ENCODE measurements at regions not wholly inside any gene's neighbourhood (a gene's known extent, or its start where the extent isn't known, plus 50 kb on each side); places are given as distances from the start of the nearest gene placed in this dataset.
"Not testable (repeated sequence)": the region's sequence is repeated elsewhere in the genome, so short reads cannot be mapped to it uniquely, and the experiment has no call there.

DNA sequence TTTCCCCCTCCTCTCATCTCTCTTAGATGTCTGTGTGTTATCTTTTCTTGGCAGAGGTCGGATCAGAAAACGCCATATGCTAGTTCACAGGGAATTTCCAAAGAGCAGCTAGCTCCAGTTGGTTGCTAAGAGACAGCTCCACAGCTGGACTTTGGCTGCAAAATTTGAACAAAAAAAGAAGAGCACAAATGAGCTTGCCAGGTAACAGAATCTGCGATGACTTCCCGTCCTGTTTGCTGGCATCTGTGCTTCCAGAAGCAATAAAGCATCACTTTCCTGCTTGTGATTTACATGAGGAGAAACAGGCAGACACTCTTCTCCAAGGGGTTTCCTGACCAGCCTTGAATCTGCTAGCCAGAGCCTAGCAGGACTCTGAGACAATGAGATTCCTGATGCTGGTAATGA, 596.0 kb upstream of the B3GAT1 start:
- H3K9ac ChIP-seq (ENCODE audit: low read length), result no peak overlapping the region
- no peak overlapping the region for H3K27ac ChIP-seq (ENCODE audit: low read depth, low read length)
- no peaks in the 10 kb centered on the region for H3K4me1 ChIP-seq (ENCODE audit: control insufficient read depth, insufficient read depth, low read length)
- no peaks in the 10 kb centered on the region for H3K27me3 ChIP-seq (ENCODE audit: control insufficient read depth, insufficient read depth, low read length)
- no peaks in the 10 kb centered on the region for H3K36me3 ChIP-seq (ENCODE audit: control insufficient read depth, insufficient read depth, low read length)
- H3K4me3 ChIP-seq (ENCODE audit: low read length), result no peak overlapping the region

DNA sequence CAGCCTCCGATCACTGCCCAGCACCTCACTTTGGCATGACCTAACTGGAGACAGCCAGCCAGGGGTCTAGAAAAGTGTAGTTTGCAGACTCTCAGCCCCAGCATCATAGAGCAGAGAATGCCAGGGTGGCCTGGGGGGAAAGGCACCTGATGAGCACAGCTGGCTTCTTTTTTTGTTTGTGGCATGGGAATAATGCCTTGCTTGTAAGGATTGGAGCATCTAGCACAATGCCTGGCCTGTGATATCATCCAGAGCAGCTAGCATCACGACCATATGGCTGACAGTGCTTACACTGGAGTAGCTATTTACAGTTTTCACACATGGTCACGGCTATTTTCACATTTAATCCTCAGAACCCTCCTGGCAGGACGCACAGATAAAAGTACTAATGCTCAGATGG, 594.8 kb upstream of the B3GAT1 start:
- no peaks in the 10 kb centered on the region for H3K4me1 ChIP-seq (ENCODE audit: control insufficient read depth, insufficient read depth, low read length)
- no peak overlapping the region for H3K9ac ChIP-seq (ENCODE audit: low read length)
- H3K4me3 ChIP-seq (ENCODE audit: low read length), result no peak overlapping the region
- H3K27ac ChIP-seq (ENCODE audit: low read depth, low read length), result no peak overlapping the region
- no peaks in the 10 kb centered on the region for H3K27me3 ChIP-seq (ENCODE audit: control insufficient read depth, insufficient read depth, low read length)
- H3K36me3 ChIP-seq (ENCODE audit: control insufficient read depth, insufficient read depth, low read length), result no peaks in the 10 kb centered on the region

DNA sequence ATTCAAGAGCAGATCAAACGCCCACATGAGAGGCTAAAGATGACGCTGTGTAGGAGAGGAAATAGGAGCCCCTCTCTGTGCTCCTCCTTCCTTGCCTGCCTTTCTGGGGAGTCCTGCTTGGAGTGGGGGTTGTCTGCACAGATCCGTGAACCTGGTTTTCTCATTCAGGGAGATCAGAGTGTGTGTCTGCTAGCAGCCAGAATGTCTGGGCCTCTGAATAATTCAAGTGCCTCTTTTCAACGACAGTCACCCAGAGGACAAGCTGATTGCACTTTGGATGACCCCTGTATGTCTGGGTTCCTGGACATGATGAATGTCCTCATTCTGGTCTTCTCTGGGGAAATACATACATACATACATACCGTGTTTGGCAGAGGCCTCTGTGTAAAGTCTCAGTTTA, 592.5 kb upstream of the B3GAT1 start:
- Histone ChIP-seq H3K27ac (ENCODE audit: low read depth, low read length) (no peak overlapping the region), H3K4me1 (ENCODE audit: control insufficient read depth, insufficient read depth, low read length) (no peaks in the 10 kb centered on the region), H3K36me3 (ENCODE audit: control insufficient read depth, insufficient read depth, low read length) (no peaks in the 10 kb centered on the region), H3K27me3 (ENCODE audit: control insufficient read depth, insufficient read depth, low read length) (no peaks in the 10 kb centered on the region), H3K9ac (ENCODE audit: low read length) (no peak overlapping the region), H3K4me3 (ENCODE audit: low read length) (no peak overlapping the region)

DNA sequence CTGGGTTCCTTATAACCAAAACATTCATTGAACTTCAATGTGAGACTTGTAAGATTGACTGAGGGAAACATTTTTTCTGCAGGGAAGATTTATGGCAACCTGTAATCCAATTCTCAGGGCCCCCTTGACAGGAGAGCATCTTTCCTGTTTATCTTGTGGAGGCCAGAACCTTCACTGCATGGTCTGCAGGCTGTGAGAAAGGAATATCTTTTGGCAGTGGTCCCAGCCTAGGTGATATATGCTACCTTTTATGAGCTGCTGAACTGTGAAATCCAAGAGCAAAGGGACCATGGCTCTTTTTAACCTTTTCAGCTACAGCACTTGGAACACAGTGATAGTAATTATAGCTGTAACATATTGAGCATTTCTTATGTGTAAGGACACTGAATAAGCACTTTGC, 590.2 kb upstream of the B3GAT1 start:
- Histone ChIP-seq H3K4me1 (ENCODE audit: control insufficient read depth, insufficient read depth, low read length) (no peaks in the 10 kb centered on the region), H3K36me3 (ENCODE audit: control insufficient read depth, insufficient read depth, low read length) (no peaks in the 10 kb centered on the region), H3K4me3 (ENCODE audit: low read length) (no peak overlapping the region), H3K27ac (ENCODE audit: low read depth, low read length) (no peak overlapping the region), H3K27me3 (ENCODE audit: control insufficient read depth, insufficient read depth, low read length) (no peaks in the 10 kb centered on the region), H3K9ac (ENCODE audit: low read length) (no peak overlapping the region)

DNA sequence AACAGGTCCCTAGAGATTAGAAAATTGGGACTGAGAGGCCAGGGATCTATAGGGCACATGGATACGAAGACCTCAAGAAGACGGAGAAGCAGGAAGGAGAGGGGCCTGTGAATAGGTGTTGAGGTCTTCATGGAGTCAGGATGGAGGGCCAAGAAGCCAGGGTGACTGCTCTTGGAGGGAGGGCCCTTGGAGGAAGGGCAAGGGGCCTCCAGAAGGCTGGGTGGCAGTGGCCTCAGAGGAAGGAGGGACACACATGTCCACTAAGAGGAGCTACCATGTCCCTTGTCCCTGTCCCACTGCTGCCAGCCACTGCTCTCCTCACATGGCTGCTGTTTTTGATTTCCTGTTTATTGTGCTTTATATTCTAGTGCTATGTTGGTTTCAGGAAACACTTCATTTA, 589.5 kb upstream of the B3GAT1 start:
- Histone ChIP-seq H3K36me3 (ENCODE audit: control insufficient read depth, insufficient read depth, low read length) (no peaks in the 10 kb centered on the region), H3K9ac (ENCODE audit: low read length) (no peak overlapping the region), H3K27ac (ENCODE audit: low read depth, low read length) (no peak overlapping the region), H3K4me1 (ENCODE audit: control insufficient read depth, insufficient read depth, low read length) (no peaks in the 10 kb centered on the region), H3K4me3 (ENCODE audit: low read length) (no peak overlapping the region), H3K27me3 (ENCODE audit: control insufficient read depth, insufficient read depth, low read length) (no peaks in the 10 kb centered on the region)

DNA sequence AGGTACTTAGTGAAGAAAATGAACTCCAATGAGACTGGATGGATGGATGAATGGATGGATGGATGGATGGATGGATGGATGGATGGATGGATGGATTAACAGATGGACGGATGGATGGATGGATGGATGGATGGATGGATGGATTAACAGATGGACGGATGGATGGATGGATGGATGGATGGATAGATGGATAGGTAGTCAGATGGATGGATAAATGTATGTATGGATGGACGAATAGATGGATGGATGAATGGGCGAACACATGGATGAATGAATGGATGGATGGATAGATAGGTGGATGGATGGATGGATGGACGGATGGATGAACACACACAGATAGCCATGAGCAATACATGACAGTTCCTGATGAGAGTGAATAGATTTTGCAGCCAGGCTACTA, 589.0 kb upstream of the B3GAT1 start:
- H3K4me3 ChIP-seq (ENCODE audit: low read length); H3K9ac ChIP-seq (ENCODE audit: low read length); H3K27me3 ChIP-seq (ENCODE audit: control insufficient read depth, insufficient read depth, low read length); H3K36me3 ChIP-seq (ENCODE audit: control insufficient read depth, insufficient read depth, low read length); H3K4me1 ChIP-seq (ENCODE audit: control insufficient read depth, insufficient read depth, low read length); H3K27ac ChIP-seq (ENCODE audit: low read depth, low read length): not testable (repeated sequence)

DNA sequence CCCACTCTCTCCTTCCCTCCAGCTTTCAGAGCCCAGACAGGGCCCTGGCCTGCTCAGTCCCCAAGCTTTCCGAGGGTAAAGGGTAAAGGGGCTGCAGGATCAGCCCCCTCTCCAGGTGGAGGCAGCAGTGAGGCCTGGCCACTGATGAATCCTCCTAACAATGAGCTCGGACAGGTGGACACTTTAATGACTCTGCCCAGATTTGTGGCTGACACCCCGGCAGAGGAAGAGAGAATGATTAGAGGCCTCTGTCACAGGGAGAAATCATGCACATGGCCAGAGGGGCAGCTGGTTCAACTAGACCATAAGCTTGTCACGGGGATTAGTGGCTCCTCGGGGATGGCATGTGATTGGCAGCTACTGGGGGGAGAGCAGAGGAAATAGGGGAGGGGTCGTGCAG, 587.5 kb upstream of the B3GAT1 start:
- no peak overlapping the region for H3K4me3 ChIP-seq (ENCODE audit: low read length)
- H3K9ac ChIP-seq (ENCODE audit: low read length), result no peak overlapping the region
- no peaks in the 10 kb centered on the region for H3K36me3 ChIP-seq (ENCODE audit: control insufficient read depth, insufficient read depth, low read length)
- H3K27me3 ChIP-seq (ENCODE audit: control insufficient read depth, insufficient read depth, low read length), result no peaks in the 10 kb centered on the region
- no peaks in the 10 kb centered on the region for H3K4me1 ChIP-seq (ENCODE audit: control insufficient read depth, insufficient read depth, low read length)
- no peak overlapping the region for H3K27ac ChIP-seq (ENCODE audit: low read depth, low read length)

- H3K36me3 ChIP-seq (ENCODE audit: control insufficient read depth, insufficient read depth, low read length), result no peaks in the 10 kb centered on the region
- H3K27me3 ChIP-seq (ENCODE audit: control insufficient read depth, insufficient read depth, low read length), result no peaks in the 10 kb centered on the region
- H3K27ac ChIP-seq (ENCODE audit: low read depth, low read length), result no peak overlapping the region
- H3K4me1 ChIP-seq (ENCODE audit: control insufficient read depth, insufficient read depth, low read length), result no peaks in the 10 kb centered on the region
- H3K4me3 ChIP-seq (ENCODE audit: low read length), result no peak overlapping the region
- H3K9ac ChIP-seq (ENCODE audit: low read length), result no peak overlapping the region
Observed at GRCh38 chr11:134997652-134998320, 585.7 kb upstream of the B3GAT1 start.

DNA sequence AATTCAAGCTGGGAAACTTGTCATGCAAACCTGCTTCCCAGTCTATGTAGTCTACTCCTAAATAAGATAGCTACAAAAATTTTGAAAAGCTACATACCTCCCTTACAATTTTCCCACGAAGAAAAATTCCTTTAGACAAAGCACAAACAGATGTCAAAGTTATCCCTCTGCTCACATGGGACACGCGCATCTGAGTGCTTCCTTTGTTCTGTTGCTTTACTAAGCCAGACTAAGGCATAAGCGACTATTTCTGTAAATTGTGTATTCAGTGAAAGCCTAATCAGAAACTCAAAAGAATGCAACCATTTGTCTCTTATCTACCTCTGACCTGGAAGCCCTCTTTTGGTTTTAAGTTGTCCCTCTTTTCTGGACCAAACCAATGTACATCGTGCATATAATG, 583.7 kb upstream of the B3GAT1 start:
- Histone ChIP-seq H3K36me3 (ENCODE audit: control insufficient read depth, insufficient read depth, low read length) (no peaks in the 10 kb centered on the region), H3K9ac (ENCODE audit: low read length) (no peak overlapping the region), H3K27ac (ENCODE audit: low read depth, low read length) (no peak overlapping the region), H3K27me3 (ENCODE audit: control insufficient read depth, insufficient read depth, low read length) (no peaks in the 10 kb centered on the region), H3K4me1 (ENCODE audit: control insufficient read depth, insufficient read depth, low read length) (no peaks in the 10 kb centered on the region), H3K4me3 (ENCODE audit: low read length) (no peak overlapping the region)

DNA sequence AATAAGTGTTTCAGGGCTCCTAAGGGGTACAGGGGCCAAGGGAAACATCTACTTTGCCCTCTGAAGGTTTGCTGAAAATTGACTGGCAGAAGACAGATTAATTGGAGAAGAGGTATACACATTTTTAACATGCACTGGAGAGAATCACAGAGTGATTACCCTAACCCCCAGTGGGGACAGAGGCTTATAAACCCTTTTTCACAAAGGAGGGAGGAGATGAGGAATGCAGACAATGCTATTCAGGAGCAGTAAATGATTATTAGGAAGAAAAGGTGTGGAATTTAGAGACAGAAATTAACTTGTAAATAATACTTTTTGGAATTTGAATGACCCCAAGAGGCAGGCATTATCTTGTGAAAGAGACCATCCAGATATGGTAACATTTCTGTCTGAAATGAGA, 582.4 kb upstream of the B3GAT1 start:
- Histone ChIP-seq H3K27ac (ENCODE audit: low read depth, low read length) (no peak overlapping the region), H3K36me3 (ENCODE audit: control insufficient read depth, insufficient read depth, low read length) (no peaks in the 10 kb centered on the region), H3K4me1 (ENCODE audit: control insufficient read depth, insufficient read depth, low read length) (no peaks in the 10 kb centered on the region), H3K27me3 (ENCODE audit: control insufficient read depth, insufficient read depth, low read length) (no peaks in the 10 kb centered on the region), H3K9ac (ENCODE audit: low read length) (no peak overlapping the region), H3K4me3 (ENCODE audit: low read length) (no peak overlapping the region)

GRCh38 chr11:134993691-134994243, 581.7 kb upstream of the B3GAT1 start:
- Histone ChIP-seq H3K27me3 (ENCODE audit: control insufficient read depth, insufficient read depth, low read length) (no peaks in the 10 kb centered on the region), H3K36me3 (ENCODE audit: control insufficient read depth, insufficient read depth, low read length) (no peaks in the 10 kb centered on the region)

GRCh38 chr11:134992981-134993380, 580.9 kb upstream of the B3GAT1 start:
- Histone ChIP-seq H3K36me3 (ENCODE audit: control insufficient read depth, insufficient read depth, low read length) (no peaks in the 10 kb centered on the region), H3K27me3 (ENCODE audit: control insufficient read depth, insufficient read depth, low read length) (no peaks in the 10 kb centered on the region), H3K9ac (ENCODE audit: low read length) (no peak overlapping the region)

More at GRCh38 chr11:134993691-134994243, 581.7 kb upstream of the B3GAT1 start:
- H3K27ac ChIP-seq (ENCODE audit: low read depth, low read length), result no peak overlapping the region
- H3K4me3 ChIP-seq (ENCODE audit: low read length), result no peak overlapping the region
- no peak overlapping the region for H3K9ac ChIP-seq (ENCODE audit: low read length)
- H3K4me1 ChIP-seq (ENCODE audit: control insufficient read depth, insufficient read depth, low read length), result no peaks in the 10 kb centered on the region

DNA sequence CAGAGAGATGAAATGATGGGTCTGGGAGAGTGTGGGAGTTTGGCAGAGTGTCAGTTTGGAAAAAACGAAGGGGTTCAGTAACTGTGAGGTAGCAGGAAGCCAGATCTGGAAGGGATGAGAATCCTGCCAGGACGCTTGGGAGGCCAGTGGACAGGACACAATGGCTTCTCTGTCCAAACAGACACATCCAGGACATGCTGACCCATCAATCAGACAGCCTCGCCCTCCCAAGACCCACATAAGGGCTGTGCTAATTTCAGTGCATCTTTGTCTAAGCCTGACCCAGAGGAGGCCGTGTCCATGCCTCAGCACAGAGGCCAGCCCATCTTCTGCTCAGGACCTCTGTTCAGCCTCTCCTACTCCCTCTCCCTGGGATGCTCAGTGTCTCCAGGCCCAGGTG, 576.5 kb upstream of the B3GAT1 start:
- Histone ChIP-seq H3K27me3 (ENCODE audit: control insufficient read depth, insufficient read depth, low read length) (no peaks in the 10 kb centered on the region), H3K4me3 (ENCODE audit: low read length) (no peak overlapping the region), H3K27ac (ENCODE audit: low read depth, low read length) (no peak overlapping the region), H3K36me3 (ENCODE audit: control insufficient read depth, insufficient read depth, low read length) (no peaks in the 10 kb centered on the region), H3K9ac (ENCODE audit: low read length) (no peak overlapping the region), H3K4me1 (ENCODE audit: control insufficient read depth, insufficient read depth, low read length) (no peaks in the 10 kb centered on the region)

More at GRCh38 chr11:134992981-134993380, 580.9 kb upstream of the B3GAT1 start:
- no peaks in the 10 kb centered on the region for H3K4me1 ChIP-seq (ENCODE audit: control insufficient read depth, insufficient read depth, low read length)
- H3K4me3 ChIP-seq (ENCODE audit: low read length), result no peak overlapping the region
- no peak overlapping the region for H3K27ac ChIP-seq (ENCODE audit: low read depth, low read length)
